DOHH2 (cell line): ENCODE measurements at regions not wholly inside any gene's neighbourhood (a gene's known extent, or its start where the extent isn't known, plus 50 kb on each side); places are given as distances from the start of the nearest gene placed in this dataset.

Experiments
- H3F3A ChIP-seq: fragments of 200-600 bp; sonication (generic), shearing (Covaris generic); 2 replicates; pipeline ENCODE4 v1.6.0; 2016; ENCODE audit warnings: antibody characterized with exemption, mild to moderate bottlenecking; ENCODE audit not compliant: control insufficient read depth, insufficient read depth
- H3K27ac ChIP-seq: fragments of 200-600 bp; sonication (generic); 2 replicates; pipeline ENCODE4 v1.5.1; 2014; ENCODE audit warnings: low read depth, mild to moderate bottlenecking, low read length, moderate library complexity
- H3K27me3 ChIP-seq: fragments of 200-600 bp; sonication (generic); 2 replicates; pipeline ENCODE4 v1.6.1; 2014; ENCODE audit warnings: mild to moderate bottlenecking, low read length, mixed read lengths; ENCODE audit not compliant: control insufficient read depth
- H3K36me3 ChIP-seq: fragments of 200-600 bp; sonication (generic); 2 replicates; pipeline ENCODE4 v1.6.1; 2014; ENCODE audit warnings: mild to moderate bottlenecking, low read length, moderate library complexity, mixed read lengths; ENCODE audit not compliant: control insufficient read depth
- H3K4me1 ChIP-seq: fragments of 200-600 bp; sonication (generic); 2 replicates; pipeline ENCODE4 v1.6.1; 2014; ENCODE audit warnings: mild to moderate bottlenecking, low read length, mixed read lengths; ENCODE audit not compliant: control insufficient read depth
- H3K4me2 ChIP-seq: fragments of 200-600 bp; sonication (generic); 2 replicates; pipeline ENCODE4 v1.6.0; 2014; ENCODE audit warnings: mild to moderate bottlenecking, low read length, moderate library complexity
- H3K4me3 ChIP-seq: fragments of 200-600 bp; sonication (generic); 2 replicates; pipeline ENCODE4 v1.5.1; 2014; ENCODE audit warnings: mild to moderate bottlenecking, low read length, mixed read lengths
- H3K79me2 ChIP-seq: fragments of 200-600 bp; sonication (generic); 2 replicates; pipeline ENCODE4 v1.6.1; 2014; ENCODE audit warnings: mild to moderate bottlenecking, low read length, mixed read lengths; ENCODE audit not compliant: control insufficient read depth
- H3K9me2 ChIP-seq: fragments of 200-600 bp; sonication (generic); replicated peaks from 2 replicates; pipeline ENCODE4 v1.6.1; 2014; ENCODE audit warnings: mild to moderate bottlenecking, low read length, mixed read lengths; ENCODE audit not compliant: control insufficient read depth
- H3K9me3 ChIP-seq: fragments of 200-600 bp; sonication (generic); 2 replicates; pipeline ENCODE4 v1.6.1; 2014; ENCODE audit warnings: antibody characterized with exemption, low read length, mixed read lengths; ENCODE audit not compliant: control insufficient read depth, insufficient read depth
- H4K20me1 ChIP-seq: fragments of 200-600 bp; sonication (generic); 2 replicates; pipeline ENCODE4 v1.6.0; 2014; ENCODE audit warnings: low read depth, mild to moderate bottlenecking, antibody characterized with exemption, low read length, moderate library complexity; ENCODE audit not compliant: control insufficient read depth, insufficient read depth
- CTCF ChIP-seq: fragments of 200-600 bp; sonication (generic); IDR thresholded peaks from one replicate; pipeline ENCODE4 v1.5.1; 2014; ENCODE audit warnings: antibody characterized with exemption, mild to moderate bottlenecking, low read depth, low read length; ENCODE audit not compliant: poor library complexity, severe bottlenecking
- EZH2phosphoT487 ChIP-seq: fragments of 200-600 bp; sonication (generic); IDR thresholded peaks from 2 replicates; pipeline ENCODE4 v1.6.1; 2017; ENCODE audit warnings: borderline replicate concordance, mild to moderate bottlenecking, antibody characterized with exemption, low read length, moderate library complexity, mixed read lengths

GRCh38 chr13:97161582-97162231, 60.4 kb upstream of the MBNL2 start:
- TF ChIP-seq EZH2phosphoT487 (no peak), CTCF (no peak)

GRCh38 chr13:97165502-97166425, 56.4 kb upstream of the MBNL2 start:
- H3K4me2 ChIP-seq, result no peak overlapping the region

More at GRCh38 chr13:97161582-97162231, 60.4 kb upstream of the MBNL2 start:
- Histone ChIP-seq H3K27me3 (no peaks in the 10 kb centered on the region), H4K20me1 (no peaks in the 10 kb centered on the region), H3K4me1 (no peaks in the 10 kb centered on the region), H3K4me2 (no peak overlapping the region), H3K9me2 (no peaks in the 10 kb centered on the region), H3K79me2 (no peaks in the 10 kb centered on the region), H3K27ac (no peak overlapping the region), H3F3A (no peaks in the 10 kb centered on the region), H3K36me3 (no peaks in the 10 kb centered on the region), H3K4me3 (no peak overlapping the region), H3K9me3 (no peaks in the 10 kb centered on the region)

GRCh38 chr13:97171136-97171535, 51.0 kb upstream of the MBNL2 start:
- Histone ChIP-seq H3K4me1 (no peaks in the 10 kb centered on the region), H3K36me3 (no peaks in the 10 kb centered on the region), H3K9me2 (no peaks in the 10 kb centered on the region), H4K20me1 (no peaks in the 10 kb centered on the region), H3F3A (no peaks in the 10 kb centered on the region), H3K27ac (no peak overlapping the region), H3K9me3 (no peaks in the 10 kb centered on the region), H3K79me2 (no peaks in the 10 kb centered on the region), H3K4me2 (no peak overlapping the region), H3K27me3 (peaks cover 2% of the 10 kb centered on the region; the same call in 1 of the 2 replicates), H3K4me3 (no peak overlapping the region)
- TF ChIP-seq EZH2phosphoT487, result no peak
- TF ChIP-seq CTCF, result no peak

More at GRCh38 chr13:97165502-97166425, 56.4 kb upstream of the MBNL2 start:
- Histone ChIP-seq H3K9me2 (no peaks in the 10 kb centered on the region), H3K4me1 (no peaks in the 10 kb centered on the region), H4K20me1 (no peaks in the 10 kb centered on the region), H3K4me3 (no peak overlapping the region), H3K79me2 (no peaks in the 10 kb centered on the region), H3K27me3 (no peaks in the 10 kb centered on the region), H3K36me3 (no peaks in the 10 kb centered on the region), H3K27ac (no peak overlapping the region), H3F3A (no peaks in the 10 kb centered on the region), H3K9me3 (no peaks in the 10 kb centered on the region)
- TF ChIP-seq EZH2phosphoT487, result no peak
- TF ChIP-seq CTCF, result no peak
